CD4-positive, alpha-beta T cell (primary cell): ENCODE measurements at regions not wholly inside any gene's neighbourhood (a gene's known extent, or its start where the extent isn't known, plus 50 kb on each side); places are given as distances from the start of the nearest gene placed in this dataset.

Source experiments
- ATAC-seq: fragments of 200-7000 bp; cut with Tn5 transposase; one replicate; pipeline ENCODE4 v1.10.0; 2022; ENCODE audit warnings: mild to moderate bottlenecking; ENCODE audit not compliant: poor library complexity
- CTCF ChIA-PET: fragments of 350-600 bp; sonication (Branson Sonifier 250); formaldehyde crosslinking; loops from one replicate; lab custom pipeline; 2021; ENCODE audit warnings: antibody characterized with exemption, inconsistent platforms; lab: Charles Lee
- POLR2A ChIA-PET: fragments of 350-600 bp; sonication (Branson Sonifier 250); formaldehyde crosslinking; loops from one replicate; lab custom pipeline; 2021; ENCODE audit warnings: antibody characterized with exemption, inconsistent platforms; lab: Charles Lee
- DNase-seq, 14 experiments: peaks; one replicate each; pipeline ENCODE4 v3.0.0-alpha.2; 2013 to 2020; ENCODE audit warnings: mixed read lengths in 2 of 14
- H3K27ac ChIP-seq, 2 donors: one replicate each; pipeline versions ENCODE4 v1.5.1 to v1.7.0; 2013; ENCODE audit warnings: low read length in 2 of 2, low read depth in 1 of 2, mild to moderate bottlenecking in 1 of 2
- H3K27me3 ChIP-seq, 2 experiments: 1 replicate in 1 of 2; 2 replicates in 1 of 2; pipeline versions ENCODE4 v1.6.1 to v1.7.0; 2013; ENCODE audit warnings: low read length in 2 of 2, control low read depth in 1 of 2, mild to moderate bottlenecking in 1 of 2, moderate library complexity in 1 of 2; ENCODE audit not compliant: insufficient read depth in 2 of 2, control insufficient read depth in 1 of 2
- H3K36me3 ChIP-seq: one replicate; pipeline ENCODE4 v1.6.1; 2013; ENCODE audit warnings: low read length, control low read depth; ENCODE audit not compliant: insufficient read depth
- H3K4me1 ChIP-seq: one replicate; pipeline ENCODE4 v1.6.1; 2013; ENCODE audit warnings: low read length, control low read depth; ENCODE audit not compliant: insufficient read depth
- H3K4me3 ChIP-seq: one replicate; pipeline ENCODE4 v1.5.1; 2013; ENCODE audit warnings: mild to moderate bottlenecking, low read length, moderate library complexity
- H3K9me3 ChIP-seq, 2 experiments: 1 replicate in 1 of 2; 2 replicates in 1 of 2; pipeline versions ENCODE4 v1.6.1 to v1.7.0; 2013; ENCODE audit warnings: low read length in 2 of 2, mild to moderate bottlenecking in 2 of 2, control low read depth in 1 of 2, moderate library complexity in 1 of 2; ENCODE audit not compliant: control insufficient read depth in 1 of 2, insufficient read depth in 1 of 2
- H3K27ac Mint-ChIP-seq: one replicate; pipeline ENCODE4 v1.8.0; 2020; ENCODE audit warnings: mixed read lengths
- H3K27me3 Mint-ChIP-seq: one replicate; pipeline ENCODE4 v1.8.0; 2021; ENCODE audit warnings: mixed read lengths
- H3K36me3 Mint-ChIP-seq: one replicate; pipeline ENCODE4 v1.8.0; 2021; ENCODE audit warnings: low read depth, mixed read lengths
- H3K4me1 Mint-ChIP-seq: one replicate; pipeline ENCODE4 v1.8.0; 2021; ENCODE audit warnings: low read depth, mixed read lengths
- H3K4me3 Mint-ChIP-seq: one replicate; pipeline ENCODE4 v1.8.0; 2020; ENCODE audit warnings: mild to moderate bottlenecking, mixed read lengths
- H3K9me3 Mint-ChIP-seq: one replicate; pipeline ENCODE4 v1.8.0; 2020; ENCODE audit warnings: mixed read lengths
- CTCF ChIP-seq: fragments of 200-600 bp; IDR thresholded peaks from one replicate; pipeline ENCODE4 v1.8.0; 2022; ENCODE audit warnings: antibody characterized with exemption, mild to moderate bottlenecking
- intact Hi-C, 2 experiments: fragments of 100-400 bp; cut with DNase I in 1 of 2; cut with micrococcal nuclease in 1 of 2; formaldehyde crosslinking; loops; one replicate each; pipeline versions ENCODE4 v1.15.1 to v1.9.0; 2023 to 2025; cut with DNase I, micrococcal nuclease

GRCh38 chr4:65924843-65925242 lies 254.6 kb upstream of the EPHA5 start:
- no peaks in the 10 kb centered on the region for H3K27me3 ChIP-seq
- intact Hi-C loops = no loop called here
- Mint-ChIP-seq H3K4me3 (no peak overlapping the region), H3K27me3 (no peaks in the 10 kb centered on the region), H3K27ac (no peak overlapping the region), H3K36me3 (no peaks in the 10 kb centered on the region), H3K4me1 (no peaks in the 10 kb centered on the region), H3K9me3 (peaks cover 3% of the 10 kb centered on the region)
- POLR2A ChIA-PET = no interaction called here
- H3K4me3 ChIP-seq = no peak overlapping the region
- ATAC-seq = no peak
- no peak for DNase-seq
- peaks cover 0 to 3% of the 10 kb centered on the region in 2 experiments for H3K9me3 ChIP-seq
- TF ChIP-seq CTCF = no peak
- CTCF ChIA-PET = no interaction called here
- no peak overlapping the region for H3K27ac ChIP-seq
- no peaks in the 10 kb centered on the region for H3K4me1 ChIP-seq
- H3K36me3 ChIP-seq = no peaks in the 10 kb centered on the region

- no peaks in the 10 kb centered on the region for H3K27me3 ChIP-seq
- intact Hi-C loops = no loop called here
- H3K27ac ChIP-seq = no peak overlapping the region
- no peak overlapping the region for H3K27ac Mint-ChIP-seq
- no peak for DNase-seq
- H3K36me3 ChIP-seq = no peaks in the 10 kb centered on the region
- ChIA-PET CTCF (no interaction called here), POLR2A (no interaction called here)
- no peaks in the 10 kb centered on the region for H3K27me3 Mint-ChIP-seq
- no peaks in the 10 kb centered on the region for H3K4me1 Mint-ChIP-seq
- H3K4me3 ChIP-seq = no peak overlapping the region
- H3K4me1 ChIP-seq = no peaks in the 10 kb centered on the region
- H3K9me3 Mint-ChIP-seq = peaks cover 3% of the 10 kb centered on the region
- H3K4me3 Mint-ChIP-seq = no peak overlapping the region
- no peak for TF ChIP-seq CTCF
- no peak for ATAC-seq
- peaks cover 0 to 3% of the 10 kb centered on the region in 2 experiments for H3K9me3 ChIP-seq
- H3K36me3 Mint-ChIP-seq = no peaks in the 10 kb centered on the region
These were observed 253.3 kb upstream of the EPHA5 start for GRCh38 chr4:65923616-65924015.

- intact Hi-C loops = no loop called here
These were observed 250.9 kb upstream of the EPHA5 start for GRCh38 chr4:65921180-65921579.

More at GRCh38 chr4:65921180-65921579, 250.9 kb upstream of the EPHA5 start:
- Mint-ChIP-seq H3K27me3 (no peaks in the 10 kb centered on the region), H3K4me1 (no peaks in the 10 kb centered on the region), H3K4me3 (no peak overlapping the region), H3K36me3 (no peaks in the 10 kb centered on the region), H3K27ac (no peak overlapping the region), H3K9me3 (peaks cover 9% of the 10 kb centered on the region)
- Histone ChIP-seq H3K4me1 (no peaks in the 10 kb centered on the region), H3K9me3 (peaks cover 0 to 3% of the 10 kb centered on the region in 2 experiments), H3K27me3 (no peaks in the 10 kb centered on the region), H3K27ac (no peak overlapping the region), H3K36me3 (no peaks in the 10 kb centered on the region), H3K4me3 (no peak overlapping the region)
- ChIA-PET POLR2A (no interaction called here), CTCF (no interaction called here)
- no peak for TF ChIP-seq CTCF
- DNase-seq = no peak
- no peak for ATAC-seq
